VCaP (cell line): ENCODE measurements at regions not wholly inside any gene's neighbourhood (a gene's known extent, or its start where the extent isn't known, plus 50 kb on each side); places are given as distances from the start of the nearest gene placed in this dataset.

Source experiments
- H3K27ac ChIP-seq: fragments of 450-650 bp; 2 replicates; pipeline ENCODE4 v1.5.1; 2017
- TF ChIP-seq, protein P1 (sequence below): fragments of 450-650 bp; conservative IDR thresholded peaks from 2 replicates; pipeline ENCODE4 v1.5.1; 2017; ENCODE audit warnings: mild to moderate bottlenecking, moderate library complexity

DNA sequence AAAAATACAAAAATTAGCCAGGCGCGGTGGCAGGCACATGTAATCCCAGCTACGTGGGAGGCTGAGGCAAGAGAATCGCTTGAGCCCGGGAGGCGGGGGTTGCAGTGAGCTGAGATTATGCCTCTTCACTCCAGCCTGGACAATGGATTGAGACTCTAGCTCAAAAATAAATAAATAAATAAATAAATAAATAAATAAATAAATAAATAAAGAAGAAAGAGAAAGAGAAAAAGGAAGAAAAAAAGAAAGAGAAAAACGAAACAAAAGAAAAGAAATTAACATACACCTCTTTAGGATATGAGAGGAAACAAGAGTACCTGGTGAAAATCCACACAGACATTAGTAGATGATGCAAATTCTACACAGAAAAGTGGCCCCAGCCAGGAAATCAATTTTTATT lies 713.7 kb upstream of the POT1 start:
- TF ChIP-seq, protein P1, sequence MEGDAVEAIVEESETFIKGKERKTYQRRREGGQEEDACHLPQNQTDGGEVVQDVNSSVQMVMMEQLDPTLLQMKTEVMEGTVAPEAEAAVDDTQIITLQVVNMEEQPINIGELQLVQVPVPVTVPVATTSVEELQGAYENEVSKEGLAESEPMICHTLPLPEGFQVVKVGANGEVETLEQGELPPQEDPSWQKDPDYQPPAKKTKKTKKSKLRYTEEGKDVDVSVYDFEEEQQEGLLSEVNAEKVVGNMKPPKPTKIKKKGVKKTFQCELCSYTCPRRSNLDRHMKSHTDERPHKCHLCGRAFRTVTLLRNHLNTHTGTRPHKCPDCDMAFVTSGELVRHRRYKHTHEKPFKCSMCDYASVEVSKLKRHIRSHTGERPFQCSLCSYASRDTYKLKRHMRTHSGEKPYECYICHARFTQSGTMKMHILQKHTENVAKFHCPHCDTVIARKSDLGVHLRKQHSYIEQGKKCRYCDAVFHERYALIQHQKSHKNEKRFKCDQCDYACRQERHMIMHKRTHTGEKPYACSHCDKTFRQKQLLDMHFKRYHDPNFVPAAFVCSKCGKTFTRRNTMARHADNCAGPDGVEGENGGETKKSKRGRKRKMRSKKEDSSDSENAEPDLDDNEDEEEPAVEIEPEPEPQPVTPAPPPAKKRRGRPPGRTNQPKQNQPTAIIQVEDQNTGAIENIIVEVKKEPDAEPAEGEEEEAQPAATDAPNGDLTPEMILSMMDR = no peak
- no peak overlapping the region for H3K27ac ChIP-seq

DNA sequence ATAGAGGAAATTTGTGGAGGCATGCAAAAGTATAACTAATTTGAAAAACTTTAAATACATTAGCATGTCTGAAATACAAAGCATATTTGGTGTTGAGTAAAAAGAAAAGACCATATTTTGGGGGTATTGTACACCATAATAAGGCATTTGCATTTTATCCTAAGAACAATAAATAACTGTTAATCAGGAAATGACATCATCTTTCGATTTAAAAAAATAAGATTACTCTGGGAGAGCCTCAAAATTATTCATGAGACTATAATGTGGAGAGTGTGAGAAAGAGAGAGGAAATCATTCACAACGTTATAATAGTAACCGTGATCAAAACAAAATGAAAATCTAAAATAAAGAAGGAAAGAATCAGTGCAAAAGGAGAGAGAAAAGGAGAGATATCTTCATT lies 712.3 kb upstream of the POT1 start:
- TF ChIP-seq, protein P1 = no peak
- H3K27ac ChIP-seq = no peak overlapping the region

DNA sequence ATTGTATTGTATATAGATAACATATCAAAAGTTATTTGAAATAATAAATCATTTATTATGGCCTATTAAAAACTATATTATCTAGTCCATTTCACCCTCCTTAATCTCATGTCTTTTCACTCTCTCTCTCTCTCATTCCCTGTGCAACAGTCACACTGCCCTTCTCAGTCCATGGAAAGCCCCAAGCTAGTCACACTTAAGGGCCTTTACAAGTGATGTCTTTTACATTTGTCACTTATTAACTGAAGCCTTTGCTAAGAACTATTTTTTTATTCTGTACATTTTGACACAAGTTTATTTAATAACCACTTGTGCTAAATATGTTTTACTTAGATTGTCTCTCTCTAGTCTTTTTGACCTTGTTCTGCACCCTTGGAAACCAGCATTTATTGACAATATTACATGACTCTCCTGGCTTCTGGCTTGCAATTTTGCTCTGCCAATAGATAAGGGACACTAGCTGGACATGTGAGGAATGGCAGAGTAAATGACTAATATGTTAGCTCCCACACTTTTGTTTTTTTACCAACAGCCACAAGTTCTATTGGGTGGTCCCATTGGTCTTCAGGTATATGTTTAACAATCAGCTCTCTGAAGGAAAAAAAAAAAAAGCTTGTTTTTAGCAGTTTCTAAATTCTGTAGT lies 706.8 kb upstream of the POT1 start:
- TF ChIP-seq, protein P1 = no peak
- H3K27ac ChIP-seq = no peak overlapping the region

DNA sequence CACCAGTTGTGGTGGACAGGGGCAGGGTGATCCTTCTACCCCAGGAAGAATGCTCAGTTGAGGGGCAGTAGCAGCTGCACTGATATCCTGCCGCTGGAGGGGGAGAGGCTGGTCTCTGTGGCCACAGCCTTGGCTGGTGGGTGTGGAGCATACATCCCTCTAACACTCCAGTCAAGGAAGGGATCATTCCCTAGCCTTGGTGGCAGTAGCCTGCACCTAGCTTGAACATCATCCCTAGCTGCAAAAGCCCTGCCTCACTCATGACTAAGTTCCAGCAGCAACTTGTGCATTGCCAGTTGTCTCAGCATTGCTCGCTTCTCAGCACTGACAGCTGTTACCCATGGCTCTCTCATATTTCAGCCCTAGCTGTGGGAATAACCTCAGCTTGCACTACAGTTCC lies 688.9 kb upstream of the POT1 start:
- no peak overlapping the region for H3K27ac ChIP-seq
- TF ChIP-seq, protein P1 = no peak

DNA sequence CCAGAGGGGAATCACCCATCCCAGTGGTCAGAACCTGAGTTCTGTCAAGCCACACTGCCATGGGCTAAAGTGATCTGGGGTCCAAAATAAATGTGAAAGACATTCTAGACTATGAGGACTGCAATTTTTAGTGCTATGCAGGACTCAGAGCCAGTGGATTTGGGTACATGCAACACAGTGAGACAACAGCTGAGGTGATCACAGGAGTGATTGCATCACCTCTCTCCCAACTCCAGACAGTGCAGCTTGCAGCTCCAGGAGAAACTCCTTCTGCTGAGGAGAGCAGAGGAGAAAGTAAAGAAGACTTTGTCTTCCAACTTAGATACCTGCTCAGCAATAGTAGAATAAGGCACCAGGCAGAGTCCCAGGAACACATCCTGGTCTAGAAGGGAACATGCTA lies 682.0 kb upstream of the POT1 start:
- H3K27ac ChIP-seq = no peak overlapping the region
- TF ChIP-seq, protein P1 = no peak

DNA sequence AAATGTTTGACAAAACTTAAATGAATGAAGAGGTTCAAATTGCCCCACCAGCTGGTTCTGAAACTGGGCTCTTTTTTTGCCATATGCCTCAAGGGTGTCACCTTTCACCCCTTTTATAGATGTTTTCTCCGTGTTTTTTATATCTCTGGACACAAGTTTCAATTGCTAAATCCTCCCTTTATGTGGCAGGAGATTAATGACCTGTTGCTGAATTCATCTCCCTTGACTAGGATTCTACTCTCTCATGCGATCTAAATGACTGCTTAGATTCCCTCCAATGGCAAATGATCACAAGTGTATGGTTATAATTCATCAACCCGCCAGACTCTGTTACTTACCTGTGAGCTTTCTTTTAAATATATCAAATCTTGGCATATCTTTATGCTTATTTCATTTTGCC lies 677.0 kb upstream of the POT1 start:
- TF ChIP-seq, protein P1 = no peak
- H3K27ac ChIP-seq = no peak overlapping the region

DNA sequence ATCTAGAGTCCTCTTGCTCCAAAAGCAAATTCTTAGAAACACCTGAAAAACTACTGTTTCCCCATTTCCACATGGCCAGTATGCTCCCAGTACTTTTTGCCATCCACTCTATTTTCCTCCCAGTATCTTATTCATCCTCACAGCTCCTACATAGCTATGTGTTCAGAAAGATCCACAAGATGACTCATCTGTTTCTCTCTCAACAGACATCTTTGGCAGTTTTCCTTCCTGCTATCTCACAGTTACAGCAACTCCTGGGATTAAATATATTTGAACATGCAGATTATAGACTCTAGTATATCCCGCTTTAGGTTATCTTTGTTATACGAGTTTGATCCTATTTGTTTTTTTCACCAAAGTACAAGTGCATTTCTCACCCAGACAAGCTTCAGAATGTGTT lies 675.6 kb upstream of the POT1 start:
- TF ChIP-seq, protein P1 = no peak
- H3K27ac ChIP-seq = no peak overlapping the region
